ENCODE measurements at regions not wholly inside any gene's neighbourhood (a gene's known extent, or its start where the extent isn't known, plus 50 kb on each side); places are given as distances from the start of the nearest gene placed in this dataset.
"Not testable (repeated sequence)": the region's sequence is repeated elsewhere in the genome, so short reads cannot be mapped to it uniquely, and the experiment has no call there.

DNA sequence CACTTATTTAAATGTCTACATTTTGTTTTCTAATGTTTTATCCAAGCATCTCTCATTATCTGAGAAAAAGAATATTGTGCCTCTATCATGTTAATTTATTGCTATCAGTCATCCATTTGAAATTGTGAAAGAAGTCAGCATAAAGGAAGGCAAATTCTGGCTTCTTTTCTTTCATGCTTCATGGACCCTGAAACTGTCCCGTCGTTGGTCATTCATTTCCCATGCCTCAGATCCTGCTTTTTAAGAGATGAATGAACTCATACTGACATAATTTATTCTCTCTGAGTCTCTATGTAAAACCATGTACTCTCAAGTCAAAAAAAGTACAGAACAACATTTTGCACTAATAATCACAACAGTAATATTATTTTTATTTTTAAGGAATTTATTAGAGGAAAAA, 2512.0 kb downstream of the PCDH9 start:
- no peak for DNase-seq

- no peak for DNase-seq
Measured at GRCh38 chr13:64716936-64717335, 2513.2 kb downstream of the PCDH9 start.

- no peak for DNase-seq
Measured at GRCh38 chr13:64709079-64709478, 2521.1 kb downstream of the PCDH9 start.

DNA sequence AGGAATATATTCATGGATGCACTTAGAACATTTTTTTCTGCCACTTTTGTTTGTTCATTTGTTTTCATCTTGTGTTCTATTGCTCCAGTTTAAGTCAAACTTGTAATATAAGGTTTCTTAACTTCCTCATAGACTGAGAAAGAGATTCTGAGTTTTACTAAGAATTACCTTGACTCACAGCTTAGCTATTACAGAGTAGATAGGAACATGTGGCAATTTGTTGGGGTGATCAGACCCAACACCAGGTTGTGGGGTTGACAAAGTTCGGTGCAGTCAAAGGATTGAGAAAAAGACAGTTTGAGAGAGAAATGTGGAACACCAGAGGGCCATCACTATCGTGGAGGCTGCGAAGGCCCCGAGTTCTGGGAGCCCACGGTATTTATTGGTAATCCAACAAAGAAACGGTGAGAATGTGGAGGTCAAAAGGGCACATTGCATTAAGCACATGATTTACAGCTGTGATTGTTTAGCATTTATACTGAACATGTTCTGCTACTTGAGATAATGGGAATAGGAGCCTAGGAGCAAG, 2526.0 kb downstream of the PCDH9 start:
- DNase-seq: no peak

DNA sequence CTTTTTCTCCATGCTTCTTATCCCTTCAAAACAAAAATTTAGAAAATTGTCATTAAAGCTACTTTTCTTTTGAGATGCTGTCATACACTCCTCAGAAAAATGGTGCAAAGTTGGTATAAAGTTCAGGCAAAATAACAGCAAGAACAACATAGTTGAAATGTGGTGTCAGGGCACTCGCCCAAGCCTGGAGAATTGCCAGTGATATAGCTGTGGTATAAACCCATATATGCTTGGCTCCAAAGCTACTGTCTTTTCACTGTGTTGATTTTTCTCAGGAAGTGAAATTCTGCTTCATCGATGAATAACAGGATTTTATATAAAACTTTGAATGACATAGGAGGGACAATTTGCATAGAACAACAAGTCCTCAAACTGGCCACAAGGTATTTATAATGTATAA, 2532.9 kb downstream of the PCDH9 start:
- DNase-seq: no peak

- DNase-seq: no peak
Measured at GRCh38 chr13:64688893-64689677, 2541.1 kb downstream of the PCDH9 start.

DNA sequence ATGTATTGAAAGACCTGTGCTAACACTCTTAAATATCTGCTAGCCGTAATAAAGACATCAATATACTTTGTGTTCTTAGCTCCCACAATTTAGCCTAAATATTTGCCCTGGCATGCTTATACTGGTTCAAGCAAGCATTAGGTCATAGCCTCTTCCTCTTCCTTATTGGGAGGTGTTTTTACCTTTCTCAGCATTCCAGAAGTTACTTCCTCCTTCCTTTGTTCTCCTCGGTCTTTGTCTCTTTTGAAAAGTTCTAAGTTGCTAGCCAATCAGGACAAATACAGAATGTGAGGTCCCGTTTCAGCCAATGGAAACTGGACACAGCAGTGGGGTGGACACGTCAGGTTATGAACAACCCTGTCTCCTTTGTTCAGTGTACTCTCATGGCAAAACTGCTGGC, 2543.6 kb downstream of the PCDH9 start:
- not testable (repeated sequence) for DNase-seq

- DNase-seq: no peak
Measured at GRCh38 chr13:64684685-64685431, 2545.3 kb downstream of the PCDH9 start.

GRCh38 chr13:64684108-64684507, 2546.0 kb downstream of the PCDH9 start:
- no peak for DNase-seq

GRCh38 chr13:64680739-64681138, 2549.4 kb downstream of the PCDH9 start:
- no peak for DNase-seq

GRCh38 chr13:64675255-64675892, 2554.8 kb downstream of the PCDH9 start:
- DNase-seq: no peak

GRCh38 chr13:64674126-64674525, 2556.0 kb downstream of the PCDH9 start:
- no peak for DNase-seq

DNA sequence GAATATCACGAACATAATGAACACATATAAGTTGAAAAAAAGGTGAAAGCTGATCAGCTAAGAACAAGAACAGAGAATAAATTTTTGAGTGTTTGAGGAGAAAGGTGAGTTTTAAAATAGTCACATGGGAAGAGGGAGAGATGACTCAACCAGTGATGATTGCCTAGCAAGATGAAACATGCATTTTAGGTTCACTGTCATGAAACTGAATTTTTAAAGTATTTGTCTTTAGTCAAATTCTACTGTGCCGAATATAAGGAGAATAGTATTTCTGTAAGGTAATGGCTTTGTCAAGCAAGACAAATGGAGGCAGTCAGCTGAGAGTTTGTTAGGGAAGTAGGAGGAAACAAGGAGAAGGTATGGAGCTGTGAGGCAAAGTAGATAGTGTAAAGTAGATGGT, 2557.4 kb downstream of the PCDH9 start:
- DNase-seq: no peak

GRCh38 chr13:64662887-64663593, 2567.1 kb downstream of the PCDH9 start:
- no peak for DNase-seq

DNA sequence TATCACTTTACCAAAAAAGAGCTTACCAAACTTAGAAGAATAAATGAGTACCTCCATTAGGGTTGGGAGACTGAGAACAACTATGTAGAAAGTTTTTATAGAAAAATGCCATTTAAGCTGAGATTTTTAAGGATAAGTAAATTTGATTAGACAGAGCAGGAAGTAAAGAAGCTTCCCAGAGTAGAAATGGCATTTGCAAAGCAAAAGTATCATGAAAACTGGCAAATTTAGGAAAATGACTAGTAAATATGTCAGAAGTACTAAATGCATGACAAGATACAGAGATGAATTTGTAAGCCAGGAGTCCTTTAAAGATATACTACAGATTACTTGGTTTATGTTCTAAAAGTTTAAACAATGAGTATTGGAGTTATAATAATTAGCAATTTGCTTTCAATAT, 2581.8 kb downstream of the PCDH9 start:
- no peak for DNase-seq

DNA sequence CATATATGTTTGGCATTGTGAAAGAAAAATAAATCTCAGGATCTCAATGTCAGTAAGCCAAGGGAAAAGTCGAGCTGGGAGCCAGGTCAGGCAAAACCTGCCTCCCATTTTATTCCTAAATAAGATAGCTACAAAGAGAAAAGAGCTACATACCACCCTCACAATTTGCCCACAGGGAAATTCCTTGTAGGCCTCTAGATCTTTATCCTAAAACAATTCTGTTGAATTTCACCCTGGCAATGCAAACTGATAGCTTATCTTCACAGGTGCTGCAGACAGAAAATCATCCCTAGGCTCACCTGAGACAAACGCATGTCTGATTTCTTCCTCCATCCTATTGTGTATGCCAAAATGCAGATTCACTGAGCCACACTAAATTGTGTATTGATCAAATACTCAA, 2587.1 kb downstream of the PCDH9 start:
- no peak for DNase-seq

- DNase-seq: no peak
Measured at GRCh38 chr13:64640002-64640401, 2590.1 kb downstream of the PCDH9 start.

DNA sequence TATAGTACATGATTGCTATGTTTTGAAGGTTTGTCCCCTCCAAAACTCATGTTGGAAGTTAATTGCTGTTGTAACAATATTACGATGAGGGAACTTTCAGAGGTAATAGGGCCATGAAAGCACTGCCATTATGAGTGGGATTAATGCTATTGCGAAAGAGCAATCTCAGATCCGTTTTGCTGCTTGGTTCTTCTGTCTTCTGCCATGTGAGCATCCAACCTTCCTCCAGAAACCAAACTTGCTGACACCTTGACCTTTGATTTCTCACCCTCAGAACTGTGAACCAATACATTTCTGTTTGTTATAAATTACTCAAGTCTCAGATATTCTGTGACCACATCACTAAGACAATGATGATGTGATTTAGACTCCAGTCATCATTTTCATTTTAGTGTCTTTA, 2590.9 kb downstream of the PCDH9 start:
- no peak for DNase-seq

- no peak for DNase-seq
Measured at GRCh38 chr13:64633948-64634347, 2596.2 kb downstream of the PCDH9 start.

DNA sequence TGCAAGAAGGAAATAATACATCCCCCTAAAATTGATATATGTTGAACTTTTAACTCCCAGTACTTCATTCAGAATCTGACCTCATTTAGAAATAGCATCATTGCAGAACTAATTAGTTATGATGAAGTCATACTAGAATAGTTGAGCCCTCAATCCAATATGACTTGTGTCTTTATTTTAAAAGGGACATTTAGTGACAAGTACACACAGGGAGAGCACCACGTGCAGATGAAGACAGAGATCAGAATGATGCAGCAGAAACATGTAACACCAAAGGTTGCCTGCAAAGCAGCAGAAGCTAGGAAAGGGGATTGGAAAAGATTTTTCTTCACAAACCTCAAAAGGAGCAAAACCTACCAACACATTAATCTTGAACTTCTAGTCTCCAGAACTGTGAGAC, 2602.5 kb downstream of the PCDH9 start:
- DNase-seq: no peak

- DNase-seq: no peak
Measured at GRCh38 chr13:64626105-64626504, 2604.0 kb downstream of the PCDH9 start.

DNA sequence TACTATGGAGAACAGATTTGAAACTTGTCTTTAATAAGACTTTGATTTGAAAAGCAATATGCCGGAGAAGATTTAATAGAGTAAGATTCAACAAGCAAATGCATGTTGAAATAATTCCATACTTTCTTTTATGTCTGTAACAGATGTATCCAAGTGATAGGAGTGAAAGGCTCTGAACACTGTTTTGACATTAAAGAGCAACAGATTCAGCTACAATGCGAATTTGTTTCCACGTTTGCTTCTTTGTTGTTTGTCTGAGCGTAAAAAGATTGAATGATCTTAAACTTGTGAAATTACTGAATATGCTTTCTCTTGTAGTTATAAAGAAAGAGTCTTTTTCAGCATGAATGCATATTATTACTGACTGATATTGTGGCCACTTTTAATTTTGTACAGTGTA, 2612.9 kb downstream of the PCDH9 start:
- DNase-seq: no peak

DNA sequence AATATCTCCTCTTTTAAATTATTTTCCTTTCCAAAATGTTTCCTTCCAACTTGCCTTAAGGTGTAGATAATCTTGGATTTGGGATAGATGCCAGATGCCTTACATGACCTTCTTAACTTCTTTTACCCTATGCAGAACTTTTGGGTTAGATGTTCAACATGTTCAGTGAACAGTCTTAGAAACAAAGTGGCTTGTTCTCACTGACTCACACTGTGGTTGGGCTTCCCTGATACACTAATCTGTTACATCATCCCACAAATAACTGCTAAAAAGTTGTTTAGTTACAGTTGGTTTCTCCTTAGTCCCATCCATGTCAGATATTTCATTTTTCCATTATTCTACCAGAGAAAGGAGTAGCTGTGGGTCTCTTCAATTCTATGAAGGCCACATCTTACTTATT, 2638.2 kb downstream of the PCDH9 start:
- no peak for DNase-seq

Measured in activated CD8-positive, alpha-beta memory T cell treated with anti-CD3 and anti-CD28 coated beads, Interleukin-2, amount 50 U/mL, for 4 hours (primary cell).